Retina (tissue), 1 donor: ENCODE measurements at regions not wholly inside any gene's neighbourhood (a gene's known extent, or its start where the extent isn't known, plus 50 kb on each side); places are given as distances from the start of the nearest gene placed in this dataset.

Source experiments
- DNase-seq: peaks from one replicate; pipeline ENCODE4 v3.0.0-alpha.2; 2016

GRCh38 chr4:13944095-13944511, 316.6 kb upstream of the BOD1L1 start:
- no peak for DNase-seq

- no peak for DNase-seq
Measured at GRCh38 chr4:13947921-13948320, 320.4 kb upstream of the BOD1L1 start.

GRCh38 chr4:13950491-13950890, 323.0 kb upstream of the BOD1L1 start:
- DNase-seq: no peak

- no peak for DNase-seq
Measured at GRCh38 chr4:13953083-13953482, 325.6 kb upstream of the BOD1L1 start.

GRCh38 chr4:13955551-13955950, 328.0 kb upstream of the BOD1L1 start:
- no peak for DNase-seq

- no peak for DNase-seq
Measured at GRCh38 chr4:13956947-13957346, 329.4 kb upstream of the BOD1L1 start.

- no peak for DNase-seq
Measured at GRCh38 chr4:13957871-13958270, 330.3 kb upstream of the BOD1L1 start.

- DNase-seq: no peak
Measured at GRCh38 chr4:13963601-13964000, 336.1 kb upstream of the BOD1L1 start.

- peak; percentile 16 for DNase-seq
Measured at GRCh38 chr4:13966231-13967195, 339.0 kb upstream of the BOD1L1 start.

GRCh38 chr4:13968723-13969122, 341.2 kb upstream of the BOD1L1 start:
- no peak for DNase-seq

GRCh38 chr4:13970349-13970748, 342.8 kb upstream of the BOD1L1 start:
- no peak for DNase-seq

GRCh38 chr4:13977746-13978145, 350.2 kb upstream of the BOD1L1 start:
- no peak for DNase-seq

- DNase-seq: no peak
Measured at GRCh38 chr4:13980317-13981310, 353.1 kb upstream of the BOD1L1 start.

- no peak for DNase-seq
Measured at GRCh38 chr4:13981499-13981898, 354.0 kb upstream of the BOD1L1 start.

GRCh38 chr4:13982010-13982409, 354.5 kb upstream of the BOD1L1 start:
- DNase-seq: no peak

GRCh38 chr4:13983189-13983790, 355.8 kb upstream of the BOD1L1 start:
- DNase-seq: no peak

- DNase-seq: no peak
Measured at GRCh38 chr4:13984991-13985800, 357.7 kb upstream of the BOD1L1 start.

- no peak for DNase-seq
Measured at GRCh38 chr4:13985837-13986236, 358.3 kb upstream of the BOD1L1 start.

- no peak for DNase-seq
Measured at GRCh38 chr4:13986548-13986947, 359.0 kb upstream of the BOD1L1 start.

- DNase-seq: no peak
Measured at GRCh38 chr4:13988353-13989305, 361.1 kb upstream of the BOD1L1 start.

- DNase-seq: no peak
Measured at GRCh38 chr4:13989501-13989900, 362.0 kb upstream of the BOD1L1 start.
